GM19455 (cell line): ENCODE measurements at regions not wholly inside any gene's neighbourhood (a gene's known extent, or its start where the extent isn't known, plus 50 kb on each side); places are given as distances from the start of the nearest gene placed in this dataset.

Source experiments
- ATAC-seq: cut with Tn5 transposase; IDR thresholded peaks from one replicate; pipeline ENCODE4 v1.9.1; 2021; ENCODE audit not compliant: unreplicated experiment

- no peak for ATAC-seq
Measured at GRCh38 chr2:2876331-2877221, 501.0 kb downstream of the EIPR1 start.

- no peak for ATAC-seq
Measured at GRCh38 chr2:2875831-2876230, 501.8 kb downstream of the EIPR1 start.

- ATAC-seq, result no peak
Measured at GRCh38 chr2:2875296-2875695, 502.3 kb downstream of the EIPR1 start.

GRCh38 chr2:2874805-2875204, 502.8 kb downstream of the EIPR1 start:
- ATAC-seq, result no peak

GRCh38 chr2:2874341-2874740, 503.3 kb downstream of the EIPR1 start:
- no peak for ATAC-seq

GRCh38 chr2:2873450-2873811, 504.2 kb downstream of the EIPR1 start:
- no peak for ATAC-seq

GRCh38 chr2:2872713-2873449, 504.7 kb downstream of the EIPR1 start:
- ATAC-seq, result no peak

GRCh38 chr2:2872309-2872617, 505.4 kb downstream of the EIPR1 start:
- ATAC-seq, result no peak

GRCh38 chr2:2871480-2872308, 505.9 kb downstream of the EIPR1 start:
- no peak for ATAC-seq

GRCh38 chr2:2870106-2870505, 507.5 kb downstream of the EIPR1 start:
- no peak for ATAC-seq

GRCh38 chr2:2869553-2869952, 508.1 kb downstream of the EIPR1 start:
- ATAC-seq, result no peak

- ATAC-seq, result no peak
Measured at GRCh38 chr2:2868085-2868484, 509.5 kb downstream of the EIPR1 start.

GRCh38 chr2:2867397-2867979, 510.1 kb downstream of the EIPR1 start:
- ATAC-seq, result no peak

GRCh38 chr2:2866459-2866858, 511.2 kb downstream of the EIPR1 start:
- ATAC-seq, result no peak

- ATAC-seq, result no peak
Measured at GRCh38 chr2:2862386-2862785, 515.2 kb downstream of the EIPR1 start.

GRCh38 chr2:2861666-2862240, 515.9 kb downstream of the EIPR1 start:
- no peak for ATAC-seq

- ATAC-seq, result no peak
Measured at GRCh38 chr2:2860589-2861300, 516.9 kb downstream of the EIPR1 start.

GRCh38 chr2:2859732-2860131, 517.9 kb downstream of the EIPR1 start:
- ATAC-seq, result no peak

- no peak for ATAC-seq
Measured at GRCh38 chr2:2859164-2859563, 518.5 kb downstream of the EIPR1 start.

GRCh38 chr2:2856723-2857415, 520.7 kb downstream of the EIPR1 start:
- ATAC-seq, result no peak
